NT2/D1 (cell line): ENCODE measurements at regions not wholly inside any gene's neighbourhood (a gene's known extent, or its start where the extent isn't known, plus 50 kb on each side); places are given as distances from the start of the nearest gene placed in this dataset.

Experiments
- DNase-seq: peaks from one replicate; pipeline ENCODE4 v3.0.0-alpha.2; 2011; ENCODE audit warnings: low read depth, low spot score
- H3K27me3 ChIP-seq: 2 replicates; pipeline ENCODE4 v1.6.0; 2011; ENCODE audit warnings: mild to moderate bottlenecking; ENCODE audit not compliant: insufficient read length, insufficient read depth
- H3K36me3 ChIP-seq: 2 replicates; pipeline ENCODE4 v1.6.1; 2011; ENCODE audit warnings: mild to moderate bottlenecking, low read length, mixed read lengths; ENCODE audit not compliant: insufficient read depth, insufficient read length
- H3K4me1 ChIP-seq: 2 replicates; pipeline ENCODE4 v1.5.1; 2011; ENCODE audit not compliant: insufficient read depth, insufficient read length
- H3K4me3 ChIP-seq: 2 replicates; pipeline ENCODE4 v1.5.1; 2011; ENCODE audit warnings: low read depth; ENCODE audit not compliant: insufficient read length
- H3K9ac ChIP-seq: 2 replicates; pipeline ENCODE4 v1.6.0; 2011; ENCODE audit warnings: low read depth; ENCODE audit not compliant: insufficient read length
- H3K9me3 ChIP-seq: 2 replicates; pipeline ENCODE4 v1.5.1; 2011; ENCODE audit warnings: mild to moderate bottlenecking, low read length; ENCODE audit not compliant: insufficient read depth
- SUZ12 ChIP-seq: IDR thresholded peaks from 2 replicates; pipeline ENCODE4 v1.6.1; 2011; ENCODE audit not compliant: insufficient read length, insufficient read depth; ENCODE audit errors: extremely low read depth
- YY1 ChIP-seq: IDR thresholded peaks from 2 replicates; pipeline ENCODE4 v1.6.1; 2011; ENCODE audit not compliant: insufficient read length, insufficient read depth
- ZNF274 ChIP-seq: IDR thresholded peaks from 2 replicates; pipeline ENCODE4 v1.6.1; 2011; ENCODE audit warnings: mild to moderate bottlenecking, low read depth, low read length

GRCh38 chr20:60820149-60820548, 431.9 kb upstream of the CDH4 start:
- TF ChIP-seq SUZ12: no peak
- TF ChIP-seq YY1: no peak
- no peak for TF ChIP-seq ZNF274
- no peak overlapping the region for H3K9ac ChIP-seq
- H3K4me1 ChIP-seq: no peaks in the 10 kb centered on the region
- no peak overlapping the region for H3K4me3 ChIP-seq
- DNase-seq: no peak
- no peaks in the 10 kb centered on the region for H3K36me3 ChIP-seq
- H3K9me3 ChIP-seq: peaks cover 21% of the 10 kb centered on the region; the same call in 1 of the 2 replicates
- peaks cover 13% of the 10 kb centered on the region for H3K27me3 ChIP-seq

GRCh38 chr20:60820918-60821317, 431.1 kb upstream of the CDH4 start:
- TF ChIP-seq YY1: no peak
- TF ChIP-seq SUZ12: no peak
- no peak for TF ChIP-seq ZNF274
- no peak overlapping the region for H3K9ac ChIP-seq
- no peak overlapping the region for H3K4me3 ChIP-seq
- H3K27me3 ChIP-seq: peaks cover 13% of the 10 kb centered on the region
- peaks cover 16% of the 10 kb centered on the region; the same call in 1 of the 2 replicates for H3K9me3 ChIP-seq
- no peaks in the 10 kb centered on the region for H3K36me3 ChIP-seq
- H3K4me1 ChIP-seq: no peaks in the 10 kb centered on the region
- no peak for DNase-seq

GRCh38 chr20:60822699-60823607, 429.1 kb upstream of the CDH4 start:
- Histone ChIP-seq H3K36me3 (no peaks in the 10 kb centered on the region), H3K4me1 (no peaks in the 10 kb centered on the region)
- TF ChIP-seq YY1 (no peak), SUZ12 (no peak), ZNF274 (no peak)

GRCh38 chr20:60835876-60836275, 416.2 kb upstream of the CDH4 start:
- no peak overlapping the region for H3K9ac ChIP-seq

More at GRCh38 chr20:60822699-60823607, 429.1 kb upstream of the CDH4 start:
- peaks cover 13% of the 10 kb centered on the region for H3K9me3 ChIP-seq
- peaks cover 13% of the 10 kb centered on the region for H3K27me3 ChIP-seq
- no peak overlapping the region for H3K4me3 ChIP-seq
- H3K9ac ChIP-seq: no peak overlapping the region
- no peak for DNase-seq

GRCh38 chr20:60837173-60837770, 414.8 kb upstream of the CDH4 start:
- TF ChIP-seq YY1 (no peak), SUZ12 (no peak), ZNF274 (no peak)
- H3K36me3 ChIP-seq: no peaks in the 10 kb centered on the region
- H3K4me3 ChIP-seq: no peak overlapping the region
- H3K9me3 ChIP-seq: no peaks in the 10 kb centered on the region
- no peaks in the 10 kb centered on the region for H3K4me1 ChIP-seq
- DNase-seq: no peak
- no peak overlapping the region for H3K9ac ChIP-seq
- peaks cover 3% of the 10 kb centered on the region for H3K27me3 ChIP-seq

More at GRCh38 chr20:60835876-60836275, 416.2 kb upstream of the CDH4 start:
- Histone ChIP-seq H3K4me1 (no peaks in the 10 kb centered on the region), H3K27me3 (peaks cover 3% of the 10 kb centered on the region), H3K4me3 (no peak overlapping the region), H3K36me3 (no peaks in the 10 kb centered on the region), H3K9me3 (0 out of 2 replicates have a peak, but pooled peaks cover 12% of the 10 kb centered on the region)
- TF ChIP-seq SUZ12 (no peak), ZNF274 (no peak), YY1 (no peak)
- no peak for DNase-seq

- H3K9me3 ChIP-seq: no peaks in the 10 kb centered on the region
- H3K4me1 ChIP-seq: no peaks in the 10 kb centered on the region
- no peaks in the 10 kb centered on the region for H3K36me3 ChIP-seq
- DNase-seq: no peak
- no peak overlapping the region for H3K9ac ChIP-seq
- peaks cover 3% of the 10 kb centered on the region for H3K27me3 ChIP-seq
- TF ChIP-seq SUZ12: no peak
- no peak overlapping the region for H3K4me3 ChIP-seq
Measured at GRCh38 chr20:60838297-60838696, 413.8 kb upstream of the CDH4 start.

- no peak for TF ChIP-seq ZNF274
- TF ChIP-seq YY1: no peak
- TF ChIP-seq SUZ12: no peak
- Histone ChIP-seq H3K9me3 (no peaks in the 10 kb centered on the region; the same call in 1 of the 2 replicates), H3K9ac (no peak overlapping the region), H3K36me3 (no peaks in the 10 kb centered on the region), H3K27me3 (peaks cover 3% of the 10 kb centered on the region), H3K4me1 (no peaks in the 10 kb centered on the region), H3K4me3 (no peak overlapping the region)
- DNase-seq: no peak
Measured at GRCh38 chr20:60840971-60841370, 411.1 kb upstream of the CDH4 start.
